Ishikawa (cell line): ENCODE measurements at regions not wholly inside any gene's neighbourhood (a gene's known extent, or its start where the extent isn't known, plus 50 kb on each side); places are given as distances from the start of the nearest gene placed in this dataset.

Source experiments
- CEBPB ChIP-seq: IDR thresholded peaks from 2 replicates; pipeline ENCODE4 v1.6.1; 2012
- CREB1 ChIP-seq: IDR thresholded peaks from 2 replicates; pipeline ENCODE4 v1.6.1; 2012; ENCODE audit warnings: low read depth
- REST ChIP-seq: IDR thresholded peaks from 2 replicates; pipeline ENCODE4 v1.6.1; 2012; ENCODE audit warnings: low read depth, mild to moderate bottlenecking
- TAF1 ChIP-seq: IDR thresholded peaks from 2 replicates; pipeline ENCODE4 v1.6.1; 2012; ENCODE audit warnings: low read depth, mild to moderate bottlenecking
- TCF12 ChIP-seq: IDR thresholded peaks from 2 replicates; pipeline ENCODE4 v1.6.1; 2012; ENCODE audit warnings: low read depth
- TEAD4 ChIP-seq: IDR thresholded peaks from 2 replicates; pipeline ENCODE4 v1.6.1; 2012
- YY1 ChIP-seq: IDR thresholded peaks from 2 replicates; pipeline ENCODE4 v1.6.1; 2012; ENCODE audit warnings: low read depth
- TF ChIP-seq, protein P1 (sequence below): IDR thresholded peaks from 2 replicates; pipeline ENCODE4 v1.6.1; 2012
- TF ChIP-seq, protein P2 (sequence below): IDR thresholded peaks from 2 replicates; pipeline ENCODE4 v1.6.1; 2012

GRCh38 chr6:63471654-63472053 lies 100.6 kb upstream of the LOC128125822 start:
- TF ChIP-seq TCF12 = no peak
- TF ChIP-seq TEAD4 = no peak
- no peak for TF ChIP-seq CREB1
- no peak for TF ChIP-seq CEBPB
- no peak for TF ChIP-seq YY1
- TF ChIP-seq, protein P1, sequence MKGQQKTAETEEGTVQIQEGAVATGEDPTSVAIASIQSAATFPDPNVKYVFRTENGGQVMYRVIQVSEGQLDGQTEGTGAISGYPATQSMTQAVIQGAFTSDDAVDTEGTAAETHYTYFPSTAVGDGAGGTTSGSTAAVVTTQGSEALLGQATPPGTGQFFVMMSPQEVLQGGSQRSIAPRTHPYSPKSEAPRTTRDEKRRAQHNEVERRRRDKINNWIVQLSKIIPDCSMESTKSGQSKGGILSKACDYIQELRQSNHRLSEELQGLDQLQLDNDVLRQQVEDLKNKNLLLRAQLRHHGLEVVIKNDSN = no peak
- TF ChIP-seq, protein P2, sequence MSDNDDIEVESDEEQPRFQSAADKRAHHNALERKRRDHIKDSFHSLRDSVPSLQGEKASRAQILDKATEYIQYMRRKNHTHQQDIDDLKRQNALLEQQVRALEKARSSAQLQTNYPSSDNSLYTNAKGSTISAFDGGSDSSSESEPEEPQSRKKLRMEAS = no peak
- TF ChIP-seq REST = no peak
- no peak for TF ChIP-seq TAF1
